NCI-H2227 (cell line): ENCODE measurements at regions not wholly inside any gene's neighbourhood (a gene's known extent, or its start where the extent isn't known, plus 50 kb on each side); places are given as distances from the start of the nearest gene placed in this dataset.
"Not testable (repeated sequence)": the region's sequence is repeated elsewhere in the genome, so short reads cannot be mapped to it uniquely, and the experiment has no call there.

Source experiments
- DNase-seq: peaks from one replicate; lab custom pipeline; 2025; ENCODE audit not compliant: unreplicated experiment; lab: John Stamatoyannopoulos, UW

DNA sequence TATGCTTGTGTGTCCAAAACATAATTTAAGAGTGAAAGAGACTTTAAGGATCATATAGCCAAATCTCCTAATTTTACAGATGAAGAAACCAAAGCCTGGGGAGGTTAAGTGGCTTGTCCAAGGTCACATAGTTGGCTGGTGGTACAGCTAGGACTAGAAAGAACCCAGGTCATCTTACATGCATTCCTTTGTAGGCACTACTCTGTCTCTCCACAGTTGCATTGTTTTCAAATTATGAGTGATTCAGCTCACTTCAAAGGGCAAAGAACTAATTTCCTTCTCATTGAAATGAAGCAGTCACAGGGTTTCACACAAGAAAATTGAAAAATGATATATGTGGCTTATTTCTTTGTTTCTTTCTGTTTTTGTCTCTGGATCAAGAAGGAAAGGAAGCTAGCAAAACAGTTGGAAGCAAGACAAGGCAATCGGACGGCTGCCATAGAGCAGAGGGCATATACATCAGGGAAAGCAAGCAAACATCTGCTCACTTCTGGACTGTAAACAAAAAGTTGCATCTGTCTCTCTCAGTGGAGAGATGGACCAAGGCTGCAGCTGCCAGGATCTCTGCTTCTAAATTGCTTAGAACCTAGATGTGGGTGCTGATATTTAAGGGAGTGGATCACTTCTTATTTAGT, 107.5 kb upstream of the AMOT start:
- DNase-seq: no peak

DNA sequence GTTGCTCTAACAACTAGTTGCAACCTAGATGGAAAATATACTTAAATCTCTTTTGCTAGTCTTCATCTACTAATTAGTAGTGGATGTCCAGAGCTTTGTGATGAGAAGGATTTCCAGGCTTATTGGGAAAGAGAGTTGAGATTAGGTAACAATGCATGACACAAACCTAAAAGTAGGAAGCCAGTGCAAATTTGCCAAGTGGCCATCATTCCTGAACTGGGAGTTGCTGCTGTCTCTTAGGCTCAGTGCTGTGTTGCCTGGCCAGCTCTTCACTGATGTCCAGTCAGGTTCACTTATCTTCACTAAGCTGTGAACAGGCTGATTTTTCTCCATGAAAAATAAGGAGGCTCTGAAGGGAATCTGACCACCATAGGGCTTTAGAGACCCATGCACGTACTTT, 105.6 kb upstream of the AMOT start:
- no peak for DNase-seq

DNA sequence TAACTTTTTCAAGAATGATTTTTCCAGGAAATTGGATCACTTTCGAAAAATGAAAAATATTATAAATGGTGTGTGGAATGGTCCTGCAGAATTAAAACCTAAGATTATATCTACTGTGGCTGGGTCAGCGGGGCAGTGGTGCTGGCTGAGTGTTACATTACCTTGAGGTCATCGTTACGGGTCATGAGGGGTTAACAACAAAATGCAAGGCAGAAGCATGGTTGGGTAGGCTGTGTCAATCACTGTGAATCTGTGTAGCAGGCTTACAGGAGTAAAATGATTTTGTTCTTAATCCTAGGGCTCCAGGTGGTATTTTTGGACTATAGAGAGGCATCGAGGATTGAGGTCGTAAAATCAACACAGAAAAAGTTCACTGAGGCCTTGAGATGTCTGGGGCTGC, 105.2 kb upstream of the AMOT start:
- DNase-seq: no peak

GRCh38 chrX:112941209-112941837, 100.7 kb upstream of the AMOT start:
- DNase-seq: no peak

DNA sequence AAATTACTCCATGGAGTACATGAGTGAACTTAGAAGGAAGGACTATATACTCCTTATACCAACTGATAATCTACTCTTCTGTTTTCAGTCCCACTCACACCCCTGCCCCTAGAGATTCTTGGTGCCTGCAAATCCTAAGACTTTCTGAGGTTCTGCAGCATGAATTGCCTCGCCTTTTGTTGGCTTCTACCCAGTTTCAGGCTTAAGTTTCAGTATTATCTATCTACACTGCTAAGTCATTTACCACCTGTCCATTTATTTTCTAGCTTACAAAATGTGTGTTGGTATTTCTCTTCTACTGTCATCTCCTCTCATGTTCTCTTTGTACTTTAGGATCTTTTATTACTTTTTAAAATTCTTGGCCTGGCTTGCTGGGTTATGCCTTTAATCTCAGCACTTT, 94.4 kb upstream of the AMOT start:
- DNase-seq: no peak

DNA sequence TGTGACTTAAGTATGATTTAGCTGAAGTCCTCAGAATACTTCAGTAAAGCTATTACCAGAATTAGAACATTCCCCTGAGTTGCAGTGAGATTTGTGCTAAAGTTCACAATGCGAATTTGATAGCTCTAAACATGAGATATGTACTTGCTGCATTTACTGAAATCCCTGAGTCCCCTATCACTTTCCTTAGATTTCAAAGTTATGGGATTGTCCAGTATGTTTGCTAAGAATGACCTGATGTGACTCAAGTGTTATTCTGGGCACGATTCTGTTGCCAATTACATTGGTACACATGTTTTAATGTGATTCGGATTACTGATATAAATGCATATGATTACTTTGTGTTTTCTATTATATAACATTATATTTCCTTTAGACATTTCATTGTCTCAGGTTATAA, 91.3 kb upstream of the AMOT start:
- no peak for DNase-seq

GRCh38 chrX:112931478-112931877, 90.8 kb upstream of the AMOT start:
- DNase-seq: no peak

GRCh38 chrX:112923381-112923780, 82.8 kb upstream of the AMOT start:
- not testable (repeated sequence) for DNase-seq

- no peak for DNase-seq
Observed at GRCh38 chrX:112913807-112914206, 73.2 kb upstream of the AMOT start.

GRCh38 chrX:112910418-112910817, 69.8 kb upstream of the AMOT start:
- no peak for DNase-seq

GRCh38 chrX:112901869-112902725, 61.5 kb upstream of the AMOT start:
- DNase-seq: no peak

DNA sequence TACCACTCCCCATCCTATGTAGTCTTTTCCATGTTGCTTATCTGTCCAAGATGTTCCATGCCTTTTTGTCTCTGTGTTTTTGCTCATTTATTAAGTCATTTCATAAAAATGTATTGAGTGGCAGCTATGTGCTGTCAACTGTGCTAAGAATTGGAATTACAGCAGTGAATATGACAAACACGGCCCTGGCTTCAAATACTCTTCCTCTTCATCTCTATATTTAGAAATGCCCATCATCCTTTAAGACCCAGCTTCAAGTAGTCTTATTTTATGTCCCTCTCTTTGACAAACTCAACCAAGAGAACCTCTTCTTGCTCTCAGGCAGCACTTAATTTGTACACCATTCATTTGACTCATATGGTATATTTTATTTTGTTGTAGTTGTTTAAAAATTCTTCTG, 55.4 kb upstream of the AMOT start:
- DNase-seq: no peak
